ENCODE measurements at regions not wholly inside any gene's neighbourhood (a gene's known extent, or its start where the extent isn't known, plus 50 kb on each side); places are given as distances from the start of the nearest gene placed in this dataset.

DNA sequence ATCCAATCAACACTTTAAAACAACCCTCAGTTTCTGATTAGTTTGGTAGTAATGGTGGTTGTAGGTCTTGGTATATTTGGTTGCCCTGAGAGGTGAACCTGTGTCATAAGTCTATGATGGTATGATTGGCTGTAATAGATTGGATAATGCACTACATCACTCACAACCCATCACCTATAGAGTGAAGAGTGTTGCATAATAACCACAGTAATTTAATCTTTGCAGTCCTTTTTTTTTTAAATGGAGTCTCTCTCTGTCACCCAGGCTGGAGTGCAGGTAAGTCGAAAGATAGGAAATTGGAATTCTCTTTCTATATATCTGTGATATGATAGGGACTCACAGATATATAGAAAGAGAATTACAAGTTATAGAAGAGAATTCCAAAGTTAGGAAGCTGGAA lies 133.4 kb upstream of the PGR start:
- TF ChIP-seq, protein P1, sequence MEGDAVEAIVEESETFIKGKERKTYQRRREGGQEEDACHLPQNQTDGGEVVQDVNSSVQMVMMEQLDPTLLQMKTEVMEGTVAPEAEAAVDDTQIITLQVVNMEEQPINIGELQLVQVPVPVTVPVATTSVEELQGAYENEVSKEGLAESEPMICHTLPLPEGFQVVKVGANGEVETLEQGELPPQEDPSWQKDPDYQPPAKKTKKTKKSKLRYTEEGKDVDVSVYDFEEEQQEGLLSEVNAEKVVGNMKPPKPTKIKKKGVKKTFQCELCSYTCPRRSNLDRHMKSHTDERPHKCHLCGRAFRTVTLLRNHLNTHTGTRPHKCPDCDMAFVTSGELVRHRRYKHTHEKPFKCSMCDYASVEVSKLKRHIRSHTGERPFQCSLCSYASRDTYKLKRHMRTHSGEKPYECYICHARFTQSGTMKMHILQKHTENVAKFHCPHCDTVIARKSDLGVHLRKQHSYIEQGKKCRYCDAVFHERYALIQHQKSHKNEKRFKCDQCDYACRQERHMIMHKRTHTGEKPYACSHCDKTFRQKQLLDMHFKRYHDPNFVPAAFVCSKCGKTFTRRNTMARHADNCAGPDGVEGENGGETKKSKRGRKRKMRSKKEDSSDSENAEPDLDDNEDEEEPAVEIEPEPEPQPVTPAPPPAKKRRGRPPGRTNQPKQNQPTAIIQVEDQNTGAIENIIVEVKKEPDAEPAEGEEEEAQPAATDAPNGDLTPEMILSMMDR (IDR thresholded peaks at IDR 0.05; ENCODE audit: poor library complexity, severe bottlenecking), result no peak
- TF ChIP-seq EZH2 (IDR thresholded peaks at IDR 0.05; ENCODE audit: borderline replicate concordance, insufficient read depth, low read length, poor library complexity, severe bottlenecking) (no peak), RAD21 (conservative IDR thresholded peaks at IDR 0.05) (no peak), POLR2AphosphoS5 (IDR thresholded peaks at IDR 0.05) (no peak)
- TF ChIP-seq, protein P2, sequence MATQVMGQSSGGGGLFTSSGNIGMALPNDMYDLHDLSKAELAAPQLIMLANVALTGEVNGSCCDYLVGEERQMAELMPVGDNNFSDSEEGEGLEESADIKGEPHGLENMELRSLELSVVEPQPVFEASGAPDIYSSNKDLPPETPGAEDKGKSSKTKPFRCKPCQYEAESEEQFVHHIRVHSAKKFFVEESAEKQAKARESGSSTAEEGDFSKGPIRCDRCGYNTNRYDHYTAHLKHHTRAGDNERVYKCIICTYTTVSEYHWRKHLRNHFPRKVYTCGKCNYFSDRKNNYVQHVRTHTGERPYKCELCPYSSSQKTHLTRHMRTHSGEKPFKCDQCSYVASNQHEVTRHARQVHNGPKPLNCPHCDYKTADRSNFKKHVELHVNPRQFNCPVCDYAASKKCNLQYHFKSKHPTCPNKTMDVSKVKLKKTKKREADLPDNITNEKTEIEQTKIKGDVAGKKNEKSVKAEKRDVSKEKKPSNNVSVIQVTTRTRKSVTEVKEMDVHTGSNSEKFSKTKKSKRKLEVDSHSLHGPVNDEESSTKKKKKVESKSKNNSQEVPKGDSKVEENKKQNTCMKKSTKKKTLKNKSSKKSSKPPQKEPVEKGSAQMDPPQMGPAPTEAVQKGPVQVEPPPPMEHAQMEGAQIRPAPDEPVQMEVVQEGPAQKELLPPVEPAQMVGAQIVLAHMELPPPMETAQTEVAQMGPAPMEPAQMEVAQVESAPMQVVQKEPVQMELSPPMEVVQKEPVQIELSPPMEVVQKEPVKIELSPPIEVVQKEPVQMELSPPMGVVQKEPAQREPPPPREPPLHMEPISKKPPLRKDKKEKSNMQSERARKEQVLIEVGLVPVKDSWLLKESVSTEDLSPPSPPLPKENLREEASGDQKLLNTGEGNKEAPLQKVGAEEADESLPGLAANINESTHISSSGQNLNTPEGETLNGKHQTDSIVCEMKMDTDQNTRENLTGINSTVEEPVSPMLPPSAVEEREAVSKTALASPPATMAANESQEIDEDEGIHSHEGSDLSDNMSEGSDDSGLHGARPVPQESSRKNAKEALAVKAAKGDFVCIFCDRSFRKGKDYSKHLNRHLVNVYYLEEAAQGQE (IDR thresholded peaks at IDR 0.05; ENCODE audit: borderline replicate concordance), result no peak

All from neural cell (in vitro differentiated cells).